NB4 (cell line): ENCODE measurements at regions not wholly inside any gene's neighbourhood (a gene's known extent, or its start where the extent isn't known, plus 50 kb on each side); places are given as distances from the start of the nearest gene placed in this dataset.

Experiments
- DNase-seq: peaks from one replicate; pipeline ENCODE4 v3.0.0; 2010; ENCODE audit warnings: low read depth
- H3K4me3 ChIP-seq: one replicate; pipeline ENCODE4 v1.5.1; 2011; ENCODE audit warnings: mild to moderate bottlenecking, low read depth, low read length, moderate library complexity
- MYC ChIP-seq: IDR thresholded peaks from 2 replicates; pipeline ENCODE4 v1.6.1; 2011; ENCODE audit warnings: low read depth, low read length
- POLR2A ChIP-seq: IDR thresholded peaks from 2 replicates; pipeline ENCODE4 v1.6.1; 2011; ENCODE audit warnings: mild to moderate bottlenecking; ENCODE audit not compliant: insufficient read length; ENCODE audit errors: extremely low read depth
- TF ChIP-seq, protein P1 (sequence below): IDR thresholded peaks from one replicate; pipeline ENCODE4 v1.5.1; 2012; ENCODE audit warnings: low read depth, low read length
- TF ChIP-seq, protein P2 (sequence below): IDR thresholded peaks from 2 replicates; pipeline ENCODE4 v1.6.1; 2011; ENCODE audit warnings: low read depth, low read length

DNA sequence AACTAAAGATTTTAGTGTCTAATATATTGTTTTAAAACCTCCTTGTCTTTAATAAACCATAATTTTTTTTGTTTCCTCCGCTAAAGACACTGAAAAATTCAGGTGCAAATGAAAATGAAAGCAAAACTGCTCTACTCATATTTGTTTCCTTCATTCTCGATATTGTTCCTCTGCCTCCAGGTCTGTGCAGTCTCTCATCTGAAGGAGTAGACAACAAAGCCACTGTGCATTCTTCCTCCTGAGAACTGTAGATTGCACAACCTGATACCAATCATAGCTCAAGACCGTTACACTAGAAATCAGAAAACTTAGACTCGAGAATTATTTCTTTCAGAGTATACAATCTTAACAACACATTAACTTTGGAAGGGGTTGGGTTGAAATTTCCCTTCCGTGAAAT, 373.1 kb upstream of the CXADR start:
- peak; percentile 36 for DNase-seq
- peak overlapping the region; percentile 17 for H3K4me3 ChIP-seq
- TF ChIP-seq, protein P1, sequence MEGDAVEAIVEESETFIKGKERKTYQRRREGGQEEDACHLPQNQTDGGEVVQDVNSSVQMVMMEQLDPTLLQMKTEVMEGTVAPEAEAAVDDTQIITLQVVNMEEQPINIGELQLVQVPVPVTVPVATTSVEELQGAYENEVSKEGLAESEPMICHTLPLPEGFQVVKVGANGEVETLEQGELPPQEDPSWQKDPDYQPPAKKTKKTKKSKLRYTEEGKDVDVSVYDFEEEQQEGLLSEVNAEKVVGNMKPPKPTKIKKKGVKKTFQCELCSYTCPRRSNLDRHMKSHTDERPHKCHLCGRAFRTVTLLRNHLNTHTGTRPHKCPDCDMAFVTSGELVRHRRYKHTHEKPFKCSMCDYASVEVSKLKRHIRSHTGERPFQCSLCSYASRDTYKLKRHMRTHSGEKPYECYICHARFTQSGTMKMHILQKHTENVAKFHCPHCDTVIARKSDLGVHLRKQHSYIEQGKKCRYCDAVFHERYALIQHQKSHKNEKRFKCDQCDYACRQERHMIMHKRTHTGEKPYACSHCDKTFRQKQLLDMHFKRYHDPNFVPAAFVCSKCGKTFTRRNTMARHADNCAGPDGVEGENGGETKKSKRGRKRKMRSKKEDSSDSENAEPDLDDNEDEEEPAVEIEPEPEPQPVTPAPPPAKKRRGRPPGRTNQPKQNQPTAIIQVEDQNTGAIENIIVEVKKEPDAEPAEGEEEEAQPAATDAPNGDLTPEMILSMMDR, result no peak
- TF ChIP-seq POLR2A (no peak), MYC (no peak)
- TF ChIP-seq, protein P2, sequence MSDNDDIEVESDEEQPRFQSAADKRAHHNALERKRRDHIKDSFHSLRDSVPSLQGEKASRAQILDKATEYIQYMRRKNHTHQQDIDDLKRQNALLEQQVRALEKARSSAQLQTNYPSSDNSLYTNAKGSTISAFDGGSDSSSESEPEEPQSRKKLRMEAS, result no peak

DNA sequence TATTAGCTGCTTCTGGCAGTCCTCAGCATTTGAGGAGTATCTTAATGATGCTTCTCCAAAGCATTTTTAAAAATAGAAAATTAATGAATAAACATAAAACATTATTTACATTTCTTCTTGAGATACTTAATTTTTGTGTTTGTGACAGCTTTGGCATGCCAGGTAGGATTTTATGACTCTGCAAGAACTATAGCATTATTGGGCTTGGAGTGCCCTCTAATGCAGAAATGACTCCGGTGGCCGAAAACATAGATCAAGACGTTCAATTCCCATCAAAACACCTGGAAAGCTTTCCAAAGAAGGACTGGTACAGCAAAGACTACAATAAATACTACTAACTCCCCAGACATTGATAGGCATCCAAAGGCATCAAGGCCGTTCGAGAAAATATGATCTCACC, 366.4 kb upstream of the CXADR start:
- TF ChIP-seq, protein P1, result no peak
- TF ChIP-seq, protein P2, result no peak
- no peak for TF ChIP-seq MYC
- no peak for TF ChIP-seq POLR2A
- no peak overlapping the region for H3K4me3 ChIP-seq
- no peak for DNase-seq

DNA sequence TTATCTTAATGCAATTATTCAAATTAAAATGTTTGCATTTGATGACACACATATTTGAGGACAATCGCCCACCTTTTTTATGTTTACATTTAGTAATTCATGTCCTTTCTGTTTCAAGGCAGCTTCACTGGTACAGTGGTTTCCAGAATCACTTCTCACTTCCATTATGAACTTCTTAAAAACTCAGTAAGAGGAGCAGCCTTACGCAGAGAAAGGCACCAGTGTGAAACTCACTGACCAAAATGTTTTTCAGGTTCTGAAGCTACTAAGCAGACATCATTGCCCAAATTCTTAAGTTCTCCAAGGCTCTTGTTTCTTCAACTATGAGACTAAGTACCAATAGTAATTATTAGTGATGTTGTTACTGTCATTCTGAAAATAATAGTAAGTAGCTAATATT, 353.1 kb upstream of the CXADR start:
- H3K4me3 ChIP-seq, result no peak overlapping the region
- TF ChIP-seq, protein P2, result no peak
- TF ChIP-seq POLR2A (no peak), MYC (no peak)
- TF ChIP-seq, protein P1, result no peak
- no peak for DNase-seq

DNA sequence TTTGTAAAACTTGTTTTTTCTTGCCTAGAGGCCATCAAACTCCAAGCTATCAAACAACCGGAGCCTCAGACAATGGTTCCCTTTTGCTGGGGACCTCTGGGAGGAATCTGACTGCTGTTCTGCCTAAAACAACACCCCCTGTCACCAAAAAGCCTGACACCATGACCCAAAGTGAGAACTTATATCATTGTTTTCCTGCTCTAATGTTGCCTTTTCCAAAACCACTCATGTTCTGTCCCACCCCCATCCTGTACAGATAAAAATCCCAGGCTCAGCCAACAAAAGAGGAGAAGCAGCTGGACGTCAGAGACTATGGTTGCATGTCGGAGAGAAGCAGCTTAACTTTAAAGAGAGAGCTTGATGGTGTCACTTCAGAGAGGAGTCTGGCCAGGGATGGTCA, 327.2 kb upstream of the CXADR start:
- no peak for TF ChIP-seq POLR2A
- TF ChIP-seq, protein P2, result no peak
- TF ChIP-seq MYC, result no peak
- H3K4me3 ChIP-seq, result no peak overlapping the region
- DNase-seq, result no peak

DNA sequence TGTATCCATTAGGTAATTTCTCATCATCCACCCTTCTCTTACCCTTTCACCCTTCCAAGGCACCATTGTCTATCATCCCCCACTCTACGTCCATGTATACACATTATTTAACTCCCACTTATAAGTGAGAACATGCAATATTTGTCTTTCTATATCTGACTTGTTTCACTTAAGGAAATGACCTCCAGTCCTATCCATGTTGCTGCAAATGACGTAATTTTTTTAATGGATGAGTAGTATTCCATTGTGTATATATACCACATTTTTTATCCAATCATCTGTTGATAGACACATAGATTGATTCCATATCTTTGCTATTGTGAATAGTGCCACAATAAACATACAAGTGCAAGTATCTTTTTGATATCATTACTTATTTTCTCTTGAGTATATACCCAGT, 322.9 kb upstream of the CXADR start:
- TF ChIP-seq, protein P1, result no peak
- TF ChIP-seq POLR2A, result no peak
- TF ChIP-seq MYC, result no peak
- TF ChIP-seq, protein P2, result no peak
- no peak for DNase-seq
- no peak overlapping the region for H3K4me3 ChIP-seq

DNA sequence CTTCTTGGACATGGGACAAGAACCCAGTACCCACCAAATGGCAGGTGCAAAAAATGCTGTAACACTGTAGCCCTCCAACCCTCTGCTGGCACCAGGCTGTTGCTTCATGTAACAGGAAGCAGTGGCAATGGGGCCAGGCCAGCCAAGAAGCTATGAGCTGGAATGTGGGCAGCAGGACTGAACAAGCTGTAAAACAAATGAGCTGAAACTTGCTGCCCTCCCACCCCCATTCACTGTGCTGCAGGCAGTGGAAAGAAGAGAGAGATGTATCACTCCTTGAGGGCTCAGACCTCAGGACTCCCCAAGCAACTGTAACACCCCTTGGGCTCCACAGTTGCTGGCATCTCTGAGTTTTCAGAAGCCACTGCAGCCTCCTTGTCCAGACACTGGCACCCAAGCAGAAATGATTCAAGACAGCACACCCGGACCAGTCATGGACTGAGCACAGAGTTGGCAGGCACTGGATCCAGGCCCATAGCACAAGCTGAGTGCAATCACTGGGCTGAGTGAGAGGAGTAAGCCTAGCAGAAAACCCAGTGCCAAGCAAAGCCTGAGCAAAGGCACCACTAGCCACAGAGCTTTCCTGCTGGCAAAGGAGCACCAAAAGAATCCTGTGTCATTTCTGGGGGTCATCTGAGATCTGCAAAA, 321.4 kb upstream of the CXADR start:
- DNase-seq, result no peak
- TF ChIP-seq, protein P2, result no peak
- TF ChIP-seq MYC (no peak), POLR2A (no peak)
- TF ChIP-seq, protein P1, result no peak

More for the DNA sequence above, 321.4 kb upstream of the CXADR start:
- no peak overlapping the region for H3K4me3 ChIP-seq
